T-helper 2 cell (primary cell): ENCODE measurements at regions not wholly inside any gene's neighbourhood (a gene's known extent, or its start where the extent isn't known, plus 50 kb on each side); places are given as distances from the start of the nearest gene placed in this dataset.

ENCODE experiments used
- DNase-seq, 5 experiments: peaks; one replicate each; pipeline versions ENCODE4 v3.0.0 to v3.0.0-alpha.2; 2012 to 2022

DNA sequence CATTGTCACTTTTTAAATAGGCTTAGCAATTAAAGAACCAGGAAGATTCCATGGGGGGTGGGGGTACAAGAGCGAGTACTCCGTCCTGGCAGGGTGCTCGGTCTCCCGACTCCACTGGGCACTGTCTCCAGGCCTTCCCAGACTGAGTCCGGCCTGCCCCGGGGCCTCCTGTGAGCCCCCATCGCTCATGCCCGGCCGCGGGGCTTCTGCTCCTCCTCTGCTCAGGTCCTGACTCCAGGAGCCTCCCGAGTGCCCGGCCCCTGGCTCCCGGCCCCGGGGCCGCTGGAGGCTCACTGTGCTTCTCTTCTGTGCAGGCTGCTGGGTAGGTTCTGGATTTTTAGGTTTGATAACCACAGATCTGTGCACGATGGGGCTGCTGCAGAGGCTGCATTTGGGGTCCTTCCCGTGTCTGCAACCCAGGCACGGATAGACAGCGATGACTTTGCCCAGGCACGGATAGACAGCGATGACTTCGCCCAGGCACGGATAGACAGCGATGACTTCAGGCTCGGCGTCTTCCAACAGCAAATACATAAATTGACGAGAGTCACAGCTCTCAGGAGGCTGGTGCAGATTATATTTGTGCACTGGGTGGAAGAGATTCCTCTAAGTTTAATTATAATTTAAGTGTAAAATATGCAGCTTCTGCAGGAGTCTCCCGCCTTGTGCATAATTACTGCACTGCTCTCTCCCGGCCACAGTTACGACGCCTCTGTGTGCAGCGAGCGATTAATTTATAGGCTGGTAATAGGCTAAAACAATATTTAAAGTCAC, 74.8 kb upstream of the RXRA start:
- no peak for DNase-seq

DNA sequence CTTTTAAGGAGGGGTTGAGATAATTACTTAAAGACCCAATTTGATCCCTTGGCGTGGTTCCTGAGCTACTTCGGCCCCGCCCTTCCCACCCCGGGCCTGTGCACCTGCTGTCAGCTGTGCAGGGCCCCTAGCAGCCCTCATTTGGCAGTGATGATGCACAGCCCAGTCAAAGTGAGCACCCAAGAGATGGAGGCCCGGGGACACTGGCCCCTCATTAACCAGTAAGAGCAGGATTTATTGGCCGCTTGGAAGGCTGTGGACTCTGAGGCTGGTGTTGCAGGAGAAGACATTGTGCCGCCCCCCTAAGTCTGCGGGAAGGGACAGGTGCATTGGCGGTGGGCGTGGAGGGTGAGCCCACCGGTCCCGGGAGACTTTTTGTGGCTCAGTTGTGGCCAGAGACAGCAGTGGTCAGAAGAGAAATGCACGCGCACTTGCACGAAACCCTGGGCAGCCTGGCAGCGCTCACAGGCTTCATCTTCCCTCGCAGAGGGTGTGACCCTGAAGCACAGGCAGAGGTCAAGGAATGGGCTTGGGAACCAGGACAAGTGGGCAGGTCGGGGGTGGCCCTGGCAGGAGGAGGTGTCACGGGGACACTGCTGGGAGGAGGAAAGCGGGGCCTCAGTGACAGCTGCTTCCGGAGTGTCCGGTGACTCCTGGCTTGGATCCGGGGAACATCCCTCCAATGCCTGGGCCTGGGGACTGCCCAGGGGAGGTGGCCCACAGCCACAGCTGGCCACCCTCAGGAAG, 74.0 kb upstream of the RXRA start:
- no peak for DNase-seq

DNA sequence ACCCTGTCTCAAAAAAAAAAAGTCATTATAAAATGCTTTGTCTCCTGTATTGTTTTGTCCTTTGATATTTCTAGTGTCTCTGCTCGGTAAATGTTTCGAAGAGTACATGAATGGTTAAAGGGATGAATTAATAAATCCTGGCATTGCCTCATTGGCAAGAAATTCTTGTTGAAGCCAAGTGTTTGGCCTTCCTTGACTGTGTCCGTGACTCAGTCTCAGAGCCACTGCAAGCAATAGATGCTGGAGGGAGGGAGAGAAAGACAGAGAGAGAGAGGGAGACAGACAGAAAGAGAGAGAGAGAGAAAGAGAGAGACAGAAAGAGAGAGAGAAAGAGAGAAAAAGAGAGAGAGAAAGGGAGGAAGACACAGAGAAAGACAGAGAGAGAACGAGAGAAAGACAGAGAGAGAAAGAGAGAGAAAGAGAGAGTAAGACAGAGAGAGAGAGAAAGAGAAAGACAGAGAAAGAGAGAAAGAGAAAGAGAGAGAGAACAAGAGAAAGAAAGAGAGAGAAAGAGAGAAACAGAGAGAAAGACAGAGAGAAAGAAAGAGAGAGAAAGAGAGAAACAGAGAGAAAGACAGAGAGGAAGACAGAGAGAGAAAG, 72.5 kb upstream of the RXRA start:
- DNase-seq = no peak

DNA sequence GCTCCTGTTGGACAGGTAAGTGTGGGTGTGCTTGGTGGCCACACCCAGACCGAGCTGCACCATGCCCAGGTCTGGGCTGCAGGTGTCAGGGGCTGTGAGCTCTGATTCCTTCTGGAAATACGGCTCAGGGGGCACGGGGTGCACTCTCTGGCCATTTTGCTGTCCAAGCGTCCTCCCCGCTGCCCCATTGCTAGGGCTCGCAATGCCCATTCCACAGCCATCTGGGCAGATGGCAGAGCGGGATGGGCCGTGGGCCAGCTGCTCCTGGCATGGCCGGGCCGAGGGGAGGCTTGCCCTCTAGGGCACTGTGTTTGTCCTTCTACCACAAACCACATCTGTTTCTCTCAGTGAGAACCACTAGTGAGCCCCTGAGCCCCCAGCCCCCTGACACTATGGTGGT, 67.9 kb upstream of the RXRA start:
- no peak for DNase-seq

DNA sequence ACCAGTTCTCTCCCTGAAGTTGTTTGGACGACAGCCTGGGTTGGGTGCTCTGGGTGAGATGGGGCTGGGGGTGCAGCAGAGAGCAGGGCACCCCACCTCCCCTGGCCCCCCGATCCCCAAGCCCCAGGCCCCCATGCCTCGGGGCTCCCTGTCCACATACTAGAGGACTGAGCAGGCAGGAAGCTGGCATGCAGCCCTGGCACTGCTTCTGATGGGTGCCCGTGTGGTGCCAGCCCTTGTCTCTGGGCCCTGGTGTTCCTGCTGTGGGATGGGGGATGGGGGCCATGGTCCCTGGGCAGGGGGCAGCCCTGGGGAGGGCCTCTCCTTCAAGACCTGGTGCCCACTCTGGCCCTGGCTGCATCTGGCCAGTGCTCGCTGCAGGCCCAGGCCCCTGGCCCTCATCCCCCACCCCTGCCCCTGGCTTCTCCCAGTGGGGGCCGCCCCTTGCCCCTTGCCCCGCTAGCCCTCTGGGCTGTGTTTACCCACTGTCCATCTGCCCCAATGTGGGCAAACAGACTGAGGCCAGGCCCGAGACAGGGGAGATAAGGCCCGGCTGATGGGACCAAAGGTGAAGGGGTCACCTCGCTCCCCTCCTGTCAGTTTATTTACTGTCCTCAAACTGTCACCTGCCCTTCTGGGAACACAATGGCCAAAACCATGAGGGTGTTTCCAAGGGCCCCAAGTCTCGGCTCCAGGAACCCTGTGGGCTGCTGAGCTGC, 67.3 kb upstream of the RXRA start:
- no peak for DNase-seq

DNA sequence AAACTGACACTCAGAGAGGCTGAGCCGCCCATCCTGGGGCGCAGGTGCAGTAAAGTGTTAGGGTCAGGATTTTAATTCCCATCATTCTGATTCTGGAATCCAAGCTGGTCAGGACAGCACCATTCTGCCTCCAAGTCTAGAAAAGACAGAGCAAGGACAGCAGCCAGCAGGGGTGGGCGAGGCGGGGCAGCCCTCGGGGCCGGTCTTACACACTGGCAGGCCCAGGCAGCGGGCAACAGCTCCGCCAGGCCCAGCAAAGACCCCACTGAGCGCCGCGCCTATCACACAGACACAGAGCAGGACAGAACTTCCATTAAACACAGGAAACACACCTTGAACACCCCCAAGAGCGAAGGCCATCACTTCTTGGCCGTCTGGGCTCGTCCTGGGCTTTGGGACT, 66.5 kb upstream of the RXRA start:
- DNase-seq = no peak

DNA sequence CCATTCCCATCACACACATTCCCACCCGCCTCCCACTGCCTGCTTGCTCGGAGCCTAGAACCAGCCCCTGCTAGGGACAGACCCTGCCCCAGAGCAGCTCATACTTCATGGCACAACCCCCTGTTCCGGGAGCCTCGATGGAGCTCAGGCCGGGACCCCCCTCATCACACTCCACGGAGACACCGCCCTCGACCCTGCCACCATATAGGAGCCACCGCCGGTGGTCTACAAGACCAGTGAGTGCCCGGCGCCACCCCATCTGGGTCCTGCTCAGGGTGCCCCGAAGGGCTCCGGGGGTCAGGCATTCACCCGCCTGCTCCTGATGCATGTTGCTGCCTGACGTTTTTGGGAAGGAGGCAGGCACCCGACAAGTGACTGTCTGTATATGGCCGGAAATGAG, 65.5 kb upstream of the RXRA start:
- DNase-seq = no peak

DNA sequence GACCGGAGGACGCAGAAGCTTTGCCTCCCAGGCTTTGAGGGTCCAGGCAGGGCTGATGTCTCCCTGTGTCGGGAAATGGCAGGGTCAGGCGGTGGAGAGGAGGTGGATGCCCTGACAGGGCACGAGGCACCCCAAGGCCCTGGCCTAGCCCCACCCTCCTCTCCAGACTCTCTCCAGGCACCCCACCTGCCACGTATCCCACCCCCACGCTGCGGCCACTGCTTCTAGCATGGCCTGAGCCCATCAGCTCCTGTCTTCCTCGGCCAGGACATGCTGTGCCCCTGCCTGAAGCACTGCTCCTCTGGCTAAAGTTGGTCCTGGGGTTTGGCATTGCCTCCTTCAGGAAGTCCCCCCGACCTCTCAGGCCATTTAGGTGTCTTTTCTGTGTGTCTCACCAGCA, 64.2 kb upstream of the RXRA start:
- no peak for DNase-seq

DNA sequence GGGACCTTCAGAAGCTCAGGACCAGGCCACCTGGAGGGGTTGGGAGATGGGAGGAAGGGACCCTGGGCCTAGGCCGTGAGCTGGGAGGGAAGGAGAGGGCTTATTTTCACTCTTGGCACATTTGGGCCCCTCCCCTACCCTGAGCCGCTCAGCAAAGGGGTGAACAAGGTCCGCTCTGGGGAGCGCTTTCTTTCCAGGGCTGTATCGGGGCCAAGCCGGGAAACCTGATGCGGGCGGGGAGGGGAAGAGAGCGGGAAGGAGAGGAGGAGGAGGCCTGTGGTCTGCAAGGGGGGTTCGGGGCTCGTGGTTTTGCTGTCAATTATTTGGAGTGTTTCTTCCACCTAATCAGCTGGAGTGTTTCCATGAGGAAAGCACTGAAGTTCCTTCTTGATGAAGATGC, 62.7 kb upstream of the RXRA start:
- DNase-seq = no peak

DNA sequence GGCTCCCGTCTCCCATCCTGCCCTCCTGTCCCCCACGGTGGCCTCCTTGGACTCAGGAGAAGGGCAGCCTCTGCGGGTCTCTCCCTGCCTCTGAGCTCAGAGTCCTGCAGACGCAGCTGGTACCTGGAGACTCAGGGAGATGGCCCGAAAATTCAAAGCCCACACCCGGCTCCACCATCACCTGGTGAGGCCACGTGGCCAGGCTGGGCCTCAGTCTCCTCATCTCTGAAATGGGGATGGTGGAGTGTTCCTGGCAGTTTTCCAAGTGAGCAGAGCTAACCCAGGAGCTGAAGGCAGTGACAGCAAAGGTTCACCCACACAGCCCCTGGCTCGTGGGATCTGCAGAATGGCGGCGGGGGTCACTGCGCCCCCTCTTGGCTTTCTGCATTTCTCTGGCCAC, 62.1 kb upstream of the RXRA start:
- DNase-seq = no peak

DNA sequence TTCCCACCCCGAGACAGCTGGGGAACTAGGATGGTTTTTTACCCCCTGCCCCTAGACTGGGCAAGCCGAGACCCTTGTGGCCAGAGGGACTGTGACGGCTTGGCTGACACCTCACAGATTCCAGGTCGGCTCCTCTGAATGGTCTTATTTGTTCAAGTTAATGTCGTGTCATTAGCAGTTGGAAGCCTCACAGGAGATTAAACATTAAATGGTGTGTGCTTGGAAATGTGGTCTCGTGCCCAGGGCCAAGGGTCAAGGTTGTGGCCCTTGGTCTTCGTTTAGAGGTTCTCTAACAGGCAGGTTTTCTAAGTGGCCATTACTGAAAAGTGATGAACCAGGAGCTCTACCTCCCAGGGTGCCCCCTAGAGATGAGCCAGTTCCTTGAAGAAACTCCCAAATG, 61.2 kb upstream of the RXRA start:
- no peak for DNase-seq

DNA sequence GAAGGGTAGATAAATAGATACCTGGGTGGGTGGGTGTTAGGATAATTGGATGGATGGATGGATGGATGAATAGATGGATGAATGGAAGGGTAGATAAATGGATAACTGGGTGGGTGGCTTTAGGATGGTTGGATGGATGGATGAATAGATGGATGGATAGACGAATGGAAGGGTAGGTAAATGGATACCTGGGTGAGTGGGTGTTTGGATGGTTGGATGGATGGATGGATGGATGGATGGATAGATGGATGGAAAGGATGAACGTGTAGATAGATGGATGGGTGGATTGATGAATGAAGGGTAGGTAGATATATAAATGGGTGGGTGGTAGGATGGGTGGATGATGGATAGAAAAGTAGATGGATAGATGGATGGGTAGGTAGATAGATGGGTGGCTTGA, 59.8 kb upstream of the RXRA start:
- no peak for DNase-seq

DNA sequence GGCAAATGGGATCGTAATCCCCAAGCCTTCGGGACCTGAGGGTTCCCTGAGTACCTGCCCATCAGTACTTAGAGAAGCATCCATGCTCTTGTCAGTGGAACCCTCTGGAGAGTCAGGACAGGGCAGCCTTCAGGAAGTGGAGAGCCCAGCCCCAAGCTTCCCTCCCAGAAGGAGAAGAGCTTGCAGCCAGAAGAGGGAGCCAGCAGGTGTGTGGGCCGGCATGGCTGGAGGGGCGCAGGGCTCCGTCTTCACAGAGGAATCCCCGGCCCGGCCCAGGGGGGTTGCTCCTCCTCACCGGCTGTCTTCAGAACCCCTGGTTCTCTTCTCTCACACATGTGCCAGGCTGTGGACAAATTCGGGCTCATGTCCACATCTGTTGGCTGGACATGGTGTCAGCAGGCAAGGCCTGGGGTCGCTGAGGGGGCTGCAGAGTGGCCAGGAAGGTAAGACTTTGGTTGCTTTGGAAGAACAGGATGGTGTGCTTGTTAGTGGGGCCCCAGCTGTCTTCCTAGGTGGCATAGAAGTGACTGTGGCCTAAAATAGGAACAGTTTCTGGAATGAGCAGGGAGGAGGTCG, 58.9 kb upstream of the RXRA start:
- DNase-seq = no peak

DNA sequence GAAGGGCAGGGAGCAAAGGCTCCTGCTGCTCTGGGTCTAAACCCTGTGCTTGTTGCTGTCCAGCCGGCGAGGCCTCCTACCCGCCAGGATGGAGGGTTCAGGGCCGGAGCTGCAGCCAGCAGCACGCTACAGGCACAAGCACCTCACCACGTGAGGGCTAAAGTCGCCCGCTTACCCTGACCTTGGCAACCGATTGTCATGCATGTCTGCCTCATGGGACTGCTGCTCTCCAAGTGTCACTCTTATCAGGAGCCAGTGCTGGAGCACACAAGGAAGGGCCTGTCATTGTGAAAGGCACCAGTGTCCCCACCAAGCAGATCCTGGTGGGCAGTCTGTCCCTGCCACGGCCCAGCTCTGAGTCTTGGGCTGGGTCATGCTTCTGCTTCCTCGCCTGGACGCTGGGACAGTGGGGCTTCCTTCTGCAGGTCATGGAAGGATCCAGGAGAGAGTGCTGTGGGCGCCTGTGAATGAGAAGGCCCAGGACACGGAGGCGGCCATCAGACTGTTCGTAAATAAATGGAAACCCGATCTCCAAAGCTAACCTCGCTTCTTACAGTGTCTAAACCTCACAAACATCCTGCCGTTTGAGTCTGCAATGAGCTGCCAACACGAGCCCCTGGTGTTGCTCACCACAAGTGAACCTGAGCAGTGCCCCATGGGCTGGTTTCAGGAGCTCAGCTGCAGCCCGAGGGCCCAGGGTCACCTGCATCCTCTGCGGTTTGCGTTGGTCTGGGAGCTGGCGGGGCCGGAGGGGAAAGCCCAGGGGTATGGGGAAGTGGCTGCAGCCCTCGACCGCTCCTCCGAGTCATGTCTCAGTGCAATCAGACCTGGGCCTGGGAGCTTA, 58.2 kb upstream of the RXRA start:
- DNase-seq = no peak

DNA sequence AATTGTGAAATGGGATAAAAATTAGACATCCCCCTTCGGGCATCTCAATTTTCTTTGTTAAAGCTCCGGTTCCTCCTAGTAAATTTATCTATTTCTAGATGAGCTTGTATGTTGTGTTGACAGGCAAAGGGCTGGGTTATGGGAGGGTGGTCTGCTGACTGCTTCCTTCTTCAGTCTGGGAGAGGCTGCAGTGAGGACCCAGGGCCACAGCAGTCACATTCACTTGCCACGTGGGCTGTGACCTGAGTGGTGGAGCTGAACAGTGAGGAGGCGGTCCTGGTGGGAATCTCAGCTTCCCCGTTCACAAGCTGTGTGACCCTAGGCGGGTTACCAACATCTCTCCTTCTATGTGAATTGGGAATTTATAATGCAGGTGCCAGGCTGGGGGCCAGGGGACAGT, 57.5 kb upstream of the RXRA start:
- no peak for DNase-seq

DNA sequence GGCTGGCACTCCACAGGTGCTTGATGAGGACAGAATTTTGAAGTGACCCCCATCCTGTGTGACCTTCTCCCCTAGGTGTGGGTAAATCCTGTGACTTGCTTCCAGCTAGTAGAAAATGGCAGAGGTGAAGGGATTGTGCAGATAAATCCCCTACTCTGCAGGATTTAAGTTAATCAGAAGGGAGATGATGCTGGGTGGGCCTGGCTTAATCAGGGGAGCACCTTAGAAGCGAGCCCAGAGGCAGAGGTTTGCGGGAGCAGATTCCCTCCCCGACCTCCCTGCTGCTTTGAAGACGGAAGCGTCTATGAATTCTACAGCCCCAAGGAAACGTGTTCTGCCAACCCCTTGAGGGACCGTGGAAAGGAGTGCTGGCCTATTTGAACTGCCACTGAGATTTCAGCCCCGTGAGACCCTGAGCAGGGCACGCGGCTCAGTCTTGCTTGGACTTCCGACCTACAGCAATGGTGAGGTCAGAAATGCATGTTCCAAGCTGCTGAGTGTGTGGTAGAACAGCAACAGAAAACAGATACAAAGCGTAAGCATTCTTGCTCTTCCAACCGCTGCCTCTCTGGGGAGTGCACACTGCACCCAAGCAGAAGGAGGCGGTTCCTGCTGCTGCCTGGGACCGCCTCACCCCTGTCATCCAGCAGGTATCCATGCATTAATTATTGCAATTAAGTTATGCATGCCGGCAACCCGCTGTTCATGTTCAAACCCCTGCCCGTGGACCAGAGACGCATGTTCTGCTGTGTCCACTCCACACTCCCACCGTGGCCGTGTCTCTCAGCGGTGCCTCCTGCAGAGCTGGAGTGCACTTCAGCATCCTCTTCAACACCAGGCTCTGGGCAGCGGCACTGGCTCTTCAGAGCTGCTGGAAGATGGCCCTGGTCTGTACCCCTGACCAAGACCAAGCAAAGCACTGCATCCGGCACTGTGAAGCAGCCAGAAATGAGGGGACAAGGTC, 54.6 kb upstream of the RXRA start:
- no peak for DNase-seq

DNA sequence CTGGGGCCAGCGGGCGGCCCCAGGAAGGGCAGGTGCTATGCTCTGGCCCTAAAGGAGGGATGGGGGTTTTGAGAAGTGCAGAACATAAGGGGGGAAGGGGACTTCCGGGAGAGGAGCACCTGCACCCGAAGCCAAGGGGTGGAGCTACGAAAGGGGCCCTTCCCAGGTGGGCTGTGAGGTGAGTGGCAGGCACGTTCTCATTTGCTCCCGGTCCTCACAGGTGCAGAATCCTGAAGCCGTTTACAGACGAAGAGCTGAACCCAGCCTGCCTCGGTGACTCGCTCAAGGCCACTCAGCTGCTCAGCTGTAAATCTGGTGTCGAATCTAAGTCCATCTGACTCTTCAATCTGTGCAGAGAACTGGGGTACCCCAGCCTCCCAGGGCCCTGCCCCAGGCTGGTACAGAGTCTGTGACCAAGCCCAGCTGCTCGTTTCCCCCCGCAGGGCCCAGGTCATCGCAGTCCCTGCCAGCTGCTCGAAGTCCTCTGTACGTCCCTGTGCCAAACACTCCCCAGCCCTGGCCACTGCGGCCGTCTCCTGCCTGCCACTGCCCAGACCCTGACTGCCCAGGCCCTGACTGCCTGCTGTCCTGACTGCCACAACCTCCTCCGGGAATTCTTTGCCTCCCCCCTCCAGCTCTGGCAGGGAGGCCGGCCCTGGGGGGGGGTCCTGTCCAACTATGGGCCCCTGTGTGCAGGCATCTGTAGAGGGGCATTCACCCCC, 53.8 kb upstream of the RXRA start:
- DNase-seq = no peak

DNA sequence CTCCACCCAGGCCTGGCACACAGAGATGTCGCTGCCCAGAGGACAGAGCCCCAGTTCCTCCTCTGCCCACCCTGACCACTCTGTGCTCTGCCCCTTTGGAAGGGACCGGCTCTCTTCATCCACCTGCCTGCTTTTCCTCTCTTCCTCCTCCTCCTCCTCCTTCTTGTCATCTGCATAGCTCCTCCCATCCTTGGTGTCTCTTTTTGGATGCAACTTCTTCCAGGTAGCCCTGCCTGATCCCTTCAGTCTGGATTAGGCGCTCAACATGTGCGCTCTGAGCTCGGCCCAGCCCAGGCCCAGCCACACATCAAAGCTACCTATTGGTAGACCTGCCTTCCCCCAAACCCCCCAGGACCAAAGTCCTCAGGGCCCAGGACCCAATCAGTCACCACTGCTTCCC, 52.6 kb upstream of the RXRA start:
- DNase-seq = no peak

DNA sequence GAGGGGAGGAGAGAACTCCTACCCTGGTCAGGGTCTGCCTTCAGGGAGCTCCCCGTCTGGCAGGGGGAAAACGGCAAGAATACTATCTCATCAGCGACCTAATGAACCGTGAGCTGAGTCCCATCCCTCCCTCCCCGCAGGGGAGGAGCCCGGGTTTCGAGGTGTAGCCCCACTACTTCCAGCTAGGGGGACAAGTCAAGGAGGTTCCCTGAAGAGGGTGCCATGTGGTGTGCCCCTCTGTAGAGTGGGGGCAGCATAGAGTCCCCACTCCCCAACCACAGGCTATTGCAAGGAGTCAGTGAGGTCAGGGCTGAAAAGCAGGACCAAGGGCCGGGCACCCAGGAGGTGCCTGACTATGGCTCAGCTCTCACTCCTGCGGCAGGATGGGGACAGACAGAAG, 50.9 kb upstream of the RXRA start:
- no peak for DNase-seq
